Gastrocnemius medialis (tissue), 4 donors: ENCODE measurements at regions not wholly inside any gene's neighbourhood (a gene's known extent, or its start where the extent isn't known, plus 50 kb on each side); places are given as distances from the start of the nearest gene placed in this dataset.

Source experiments
- ATAC-seq, 2 donors: fragments of 150-250 bp; one replicate each; pipeline ENCODE4 v1.9.1; 2016
- DNase-seq, 2 donors: peaks; one replicate each; pipeline ENCODE4 v3.0.0-alpha.2; 2019
- H3K27ac ChIP-seq, 4 donors: fragments of 200-600 bp; sonication (generic); 1 replicate in 1 of 4; 2 replicates in 3 of 4; pipeline ENCODE4 v1.5.1; 2016 to 2018; ENCODE audit warnings: mild to moderate bottlenecking in 2 of 4, moderate library complexity in 1 of 4
- H3K27me3 ChIP-seq, 3 donors: fragments of 200-600 bp; sonication (generic) in 2 of 3; 1 replicate in 1 of 3; 2 replicates in 2 of 3; pipeline versions ENCODE4 v1.5.1 to v1.6.0; 2016 to 2019; ENCODE audit warnings: mild to moderate bottlenecking in 1 of 3, moderate library complexity in 1 of 3
- H3K36me3 ChIP-seq, 2 donors: fragments of 200-600 bp; sonication (generic) in 1 of 2; one replicate each; pipeline ENCODE4 v1.5.1; 2017 to 2018
- H3K4me1 ChIP-seq, 2 donors: fragments of 200-600 bp; sonication (generic) in 1 of 2; one replicate each; pipeline ENCODE4 v1.5.1; 2016 to 2017; ENCODE audit warnings: mild to moderate bottlenecking in 2 of 2
- H3K4me3 ChIP-seq, 4 donors: fragments of 200-600 bp; sonication (generic) in 3 of 4; 1 replicate in 1 of 4; 2 replicates in 3 of 4; pipeline ENCODE4 v1.5.1; 2016 to 2019; ENCODE audit warnings: mild to moderate bottlenecking in 2 of 4
- H3K9me3 ChIP-seq, 3 donors: fragments of 200-600 bp; sonication (generic) in 2 of 3; 1 replicate in 1 of 3; 2 replicates in 2 of 3; pipeline ENCODE4 v1.5.1; 2016 to 2019
- CTCF ChIP-seq, 5 experiments: fragments of 450-650 bp in 3 of 5; fragments of 200-600 bp in 2 of 5; sonication (generic) in 2 of 5; IDR thresholded peaks in 4 of 5; conservative IDR thresholded peaks in 1 of 5; 1 replicate in 4 of 5; 2 replicates in 1 of 5; pipeline ENCODE4 v1.5.1; 2016 to 2019; ENCODE audit warnings: antibody characterized with exemption in 5 of 5, mild to moderate bottlenecking in 3 of 5, moderate library complexity in 3 of 5
- POLR2A ChIP-seq, 2 donors: fragments of 450-650 bp; IDR thresholded peaks; one replicate each; pipeline ENCODE4 v1.6.1; 2017; ENCODE audit warnings: antibody characterized with exemption in 2 of 2, mild to moderate bottlenecking in 2 of 2, moderate library complexity in 2 of 2
- in situ Hi-C, 4 donors: fragments of 200-750 bp; cut with MboI; loops; one replicate each; pipeline versions ENCODE4 v1.15.0 to v1.8.0; 2017; ENCODE audit warnings: low sequenced_read_pairs in 4 of 4
- intact Hi-C: fragments of 100-400 bp; cut with DNase I; formaldehyde crosslinking; loops from one replicate; pipeline ENCODE4 v1.15.1; 2023; ENCODE audit warnings: low total_unique reads

- Histone ChIP-seq H3K4me3 (no peak overlapping the region), H3K27ac (no peak overlapping the region), H3K9me3 (no peaks in the 10 kb centered on the region), H3K36me3 (no peaks in the 10 kb centered on the region), H3K4me1 (no peaks in the 10 kb centered on the region), H3K27me3 (no peaks in the 10 kb centered on the region)
- intact Hi-C loops, result no loop called here
- in situ Hi-C loops, result no loop called here
- DNase-seq (no peak), ATAC-seq (no peak)
- TF ChIP-seq POLR2A (IDR thresholded peaks at IDR 0.05) (no peak), CTCF (IDR thresholded peaks at IDR 0.05 in 4 of 5, conservative IDR thresholded peaks at IDR 0.05 in 1 of 5) (no peak)
Observed at GRCh38 chr2:117087535-117088291, 726.8 kb upstream of the DDX18 start.

GRCh38 chr2:117091041-117091837 is 723.3 kb upstream of the DDX18 start:
- in situ Hi-C loops, result no loop called here
- H3K27me3 ChIP-seq, result no peaks in the 10 kb centered on the region
- intact Hi-C loops, result no loop called here
- H3K4me3 ChIP-seq, result no peak overlapping the region
- no peaks in the 10 kb centered on the region for H3K4me1 ChIP-seq
- DNase-seq (no peak), ATAC-seq (no peak)
- H3K36me3 ChIP-seq, result no peaks in the 10 kb centered on the region
- TF ChIP-seq POLR2A (IDR thresholded peaks at IDR 0.05), result no peak
- no peak for TF ChIP-seq CTCF (IDR thresholded peaks at IDR 0.05 in 4 of 5, conservative IDR thresholded peaks at IDR 0.05 in 1 of 5)
- H3K9me3 ChIP-seq, result no peaks in the 10 kb centered on the region
- no peak overlapping the region for H3K27ac ChIP-seq

- TF ChIP-seq POLR2A (IDR thresholded peaks at IDR 0.05), result no peak
- TF ChIP-seq CTCF (IDR thresholded peaks at IDR 0.05 in 4 of 5, conservative IDR thresholded peaks at IDR 0.05 in 1 of 5), result no peak
- DNase-seq (no peak), ATAC-seq (no peak)
- H3K27ac ChIP-seq, result no peak overlapping the region
- intact Hi-C loops, result no loop called here
- no peaks in the 10 kb centered on the region for H3K4me1 ChIP-seq
- no peak overlapping the region for H3K4me3 ChIP-seq
- no peaks in the 10 kb centered on the region for H3K27me3 ChIP-seq
- no peaks in the 10 kb centered on the region for H3K9me3 ChIP-seq
- H3K36me3 ChIP-seq, result no peaks in the 10 kb centered on the region
- in situ Hi-C loops, result no loop called here
Observed at GRCh38 chr2:117101613-117102012, 712.9 kb upstream of the DDX18 start.

- Histone ChIP-seq H3K36me3 (no peaks in the 10 kb centered on the region), H3K4me3 (no peak overlapping the region), H3K27me3 (no peaks in the 10 kb centered on the region), H3K27ac (no peak overlapping the region), H3K4me1 (no peaks in the 10 kb centered on the region), H3K9me3 (no peaks in the 10 kb centered on the region)
- intact Hi-C loops (no loop called here), in situ Hi-C loops (no loop called here)
- no peak for DNase-seq
- no peak for ATAC-seq
- no peak for TF ChIP-seq POLR2A (IDR thresholded peaks at IDR 0.05)
- TF ChIP-seq CTCF (IDR thresholded peaks at IDR 0.05 in 4 of 5, conservative IDR thresholded peaks at IDR 0.05 in 1 of 5), result no peak
Observed at GRCh38 chr2:117108741-117109267, 705.7 kb upstream of the DDX18 start.
